NOMO-1 treated with dmso at 0.1 percent for 144 hours (cell line): ENCODE measurements at regions not wholly inside any gene's neighbourhood (a gene's known extent, or its start where the extent isn't known, plus 50 kb on each side); places are given as distances from the start of the nearest gene placed in this dataset.
A peak's percentile ranks its signal among the peaks of the same experiment; 100 is the strongest.
"Not testable (repeated sequence)": the region's sequence is repeated elsewhere in the genome, so short reads cannot be mapped to it uniquely, and the experiment has no call there.

ENCODE experiments used
- DNase-seq: peaks from one replicate; lab custom pipeline; 2025; ENCODE audit not compliant: unreplicated experiment; lab: John Stamatoyannopoulos, UW

DNA sequence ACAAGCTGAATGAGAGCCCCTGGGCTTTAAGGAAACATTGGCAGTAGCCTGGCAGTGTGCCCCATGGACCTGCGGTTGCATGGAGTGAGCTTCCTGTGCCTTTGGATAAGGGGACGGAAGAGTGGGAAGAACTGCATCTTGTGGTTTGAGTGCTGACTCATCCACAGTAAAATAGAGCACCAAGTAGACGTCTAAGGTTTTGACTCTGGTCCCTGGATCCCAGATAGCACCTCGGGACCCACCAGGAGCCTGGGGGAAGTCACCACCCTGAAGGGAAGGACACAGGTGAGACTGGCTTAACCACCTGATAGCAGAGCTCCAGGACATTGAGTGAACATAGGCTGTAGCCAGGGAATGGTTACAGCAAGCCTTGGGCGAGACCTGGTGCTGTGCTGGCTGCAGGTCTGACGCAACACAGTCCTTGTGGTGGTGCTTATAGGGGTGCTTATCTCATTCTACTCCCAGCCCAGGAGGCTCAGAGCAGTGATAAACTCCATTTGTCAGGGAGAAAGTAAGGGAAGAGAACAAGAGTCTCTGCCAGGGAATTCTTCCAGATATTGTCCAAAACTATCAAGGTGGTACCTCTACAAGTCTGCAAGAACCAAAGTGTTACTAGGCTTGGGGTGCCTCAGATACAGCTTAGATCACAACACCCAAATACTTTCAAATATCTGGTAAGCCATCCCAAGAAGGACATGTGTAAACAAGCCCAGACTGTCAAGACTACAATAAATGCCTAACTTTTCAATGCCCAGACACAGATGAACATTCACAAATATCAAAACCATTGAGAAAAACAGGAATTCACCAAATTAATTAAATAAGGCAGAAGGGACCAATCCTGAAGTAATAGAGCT, 123.6 kb upstream of the TET2 start:
- DNase-seq, result no peak

DNA sequence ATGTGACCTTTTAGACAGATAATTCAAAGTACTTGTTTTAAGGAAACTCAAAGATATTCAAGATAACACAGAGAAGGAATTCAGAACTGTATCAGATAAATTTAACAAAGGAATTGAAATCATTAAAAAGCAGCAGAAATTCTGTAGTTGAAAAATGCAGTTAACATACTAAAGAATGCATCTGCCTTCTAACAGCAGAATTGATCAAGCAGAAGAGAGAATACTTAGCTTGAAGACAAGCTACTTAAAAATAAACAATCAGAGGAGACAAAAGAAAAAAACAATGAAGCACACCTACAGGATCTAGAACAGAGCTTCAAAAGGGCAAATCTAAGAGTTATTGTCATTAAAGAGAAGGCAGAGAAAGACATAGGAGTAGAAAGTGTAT, 123.0 kb upstream of the TET2 start:
- no peak for DNase-seq

DNA sequence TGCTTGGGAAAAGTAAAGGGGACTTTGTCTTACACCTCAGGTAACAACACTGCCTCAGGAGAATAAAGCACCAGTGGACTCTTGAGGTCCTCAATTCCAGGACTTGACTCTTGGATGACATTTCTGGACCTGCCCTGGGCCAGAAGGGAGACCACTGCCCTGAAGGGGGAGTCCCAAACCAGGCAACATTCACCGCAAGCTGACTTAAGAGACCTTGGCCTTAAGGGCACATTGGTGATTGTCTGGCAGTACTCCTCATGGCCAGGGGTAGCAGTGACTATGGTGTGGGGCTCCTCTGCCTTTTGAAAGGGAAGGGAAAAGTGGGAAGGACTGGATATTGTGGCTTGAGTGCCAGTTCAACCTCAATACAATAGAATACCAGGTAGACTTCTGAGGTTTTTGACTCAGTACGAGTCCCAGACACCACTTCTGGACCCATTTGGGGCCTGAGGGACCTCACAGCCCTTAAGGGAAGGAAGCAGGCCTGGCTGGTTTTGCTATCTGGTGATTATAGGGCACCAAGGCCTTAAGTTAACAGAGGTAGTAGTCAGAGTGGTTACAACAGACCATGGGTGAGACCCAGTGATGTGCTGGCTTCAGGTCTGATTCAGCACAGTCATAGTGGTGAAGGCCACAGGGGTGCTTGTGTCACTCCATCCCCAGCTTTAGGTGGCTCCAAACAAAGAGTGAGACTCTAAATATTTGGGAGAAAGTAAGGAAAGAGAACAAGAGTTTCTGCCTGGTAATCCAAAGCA, 121.2 kb upstream of the TET2 start:
- DNase-seq, result no peak

DNA sequence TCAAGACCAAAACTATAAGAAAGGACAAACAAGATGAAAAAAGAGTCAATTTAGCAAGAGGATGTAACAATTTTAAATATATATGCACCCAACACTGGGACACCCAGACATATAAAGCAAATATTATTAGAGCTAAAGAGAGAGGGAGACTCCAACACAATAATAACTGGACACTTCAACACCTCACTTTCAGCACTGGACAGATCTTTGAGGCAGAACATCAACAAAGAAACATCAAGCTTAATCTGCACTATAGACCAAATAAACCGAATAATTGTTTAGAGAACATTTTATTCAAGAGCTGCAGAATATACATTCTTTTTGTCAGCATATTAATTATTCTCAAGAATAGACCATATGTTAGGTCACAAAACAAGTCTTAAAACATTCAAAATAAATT, 109.7 kb upstream of the TET2 start:
- no peak for DNase-seq

DNA sequence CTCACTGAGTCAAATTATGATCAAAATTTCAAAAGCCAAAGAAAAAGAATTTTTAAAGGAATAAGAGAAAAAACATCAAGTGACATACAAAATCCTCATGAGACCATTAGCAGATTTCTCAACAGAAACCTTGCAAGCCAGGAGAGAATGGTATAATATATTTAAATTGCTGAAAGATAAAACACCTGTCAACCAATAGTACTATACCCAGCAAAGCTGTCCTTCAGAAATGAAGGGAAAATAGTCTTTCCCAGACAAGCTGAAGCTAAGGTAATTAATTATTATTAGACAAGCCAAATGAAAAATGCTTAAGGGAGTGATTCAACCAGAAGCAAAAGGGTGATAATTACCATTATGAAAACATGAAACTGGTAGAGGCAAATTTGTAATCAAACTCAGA, 104.2 kb upstream of the TET2 start:
- DNase-seq, result no peak

DNA sequence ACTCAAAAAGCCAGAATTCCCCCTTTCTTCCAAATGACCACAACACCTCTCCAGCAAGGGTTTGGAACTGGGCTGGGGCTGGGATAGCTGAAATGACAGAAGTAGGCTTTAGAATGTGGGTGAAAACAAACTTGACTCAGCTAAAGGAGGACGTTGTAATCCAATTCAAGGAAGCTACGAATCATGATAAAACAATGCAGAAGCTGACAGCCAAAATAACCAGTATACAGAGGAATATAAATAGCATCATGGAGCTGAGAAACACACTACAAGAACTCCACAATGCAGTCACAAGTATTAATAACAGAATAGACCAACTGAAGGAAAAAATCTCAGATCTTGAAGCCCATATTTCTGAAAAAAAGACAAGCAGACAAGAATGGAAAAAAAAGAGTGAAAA, 95.8 kb upstream of the TET2 start:
- no peak for DNase-seq

DNA sequence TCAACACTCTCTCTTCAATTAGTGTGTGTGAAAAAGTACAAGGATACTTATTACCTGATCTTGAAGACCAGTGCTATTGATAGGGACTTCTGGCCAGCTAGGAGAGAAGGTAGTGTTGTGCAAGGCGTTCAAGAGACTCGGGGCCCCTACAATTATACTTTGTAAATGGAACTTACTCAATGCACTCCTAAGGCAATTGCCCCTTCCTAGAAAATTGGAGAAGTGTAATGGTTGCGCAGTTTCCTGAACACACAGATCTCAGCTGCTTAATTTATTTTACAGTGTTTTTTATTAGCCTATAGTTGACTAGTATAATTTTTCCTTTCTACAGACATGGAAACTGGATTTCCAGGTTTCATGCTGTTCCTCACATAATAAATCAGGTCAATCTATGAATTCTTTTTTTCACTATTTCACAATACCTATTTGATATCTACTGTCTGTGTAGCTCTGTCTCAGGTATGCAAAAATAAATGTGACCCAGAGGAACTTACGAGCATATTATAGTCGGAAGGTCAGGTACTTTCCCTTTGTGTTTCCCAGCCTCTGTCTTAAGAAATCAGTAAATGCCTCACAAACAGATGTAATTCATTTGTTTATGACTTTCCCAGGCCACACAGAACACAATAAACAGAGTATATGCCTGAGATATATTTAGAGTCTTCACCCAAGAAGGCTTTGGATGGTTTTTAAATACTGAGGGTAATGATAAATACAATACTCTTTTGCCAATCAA, 89.1 kb upstream of the TET2 start:
- DNase-seq, result peak; percentile 93

DNA sequence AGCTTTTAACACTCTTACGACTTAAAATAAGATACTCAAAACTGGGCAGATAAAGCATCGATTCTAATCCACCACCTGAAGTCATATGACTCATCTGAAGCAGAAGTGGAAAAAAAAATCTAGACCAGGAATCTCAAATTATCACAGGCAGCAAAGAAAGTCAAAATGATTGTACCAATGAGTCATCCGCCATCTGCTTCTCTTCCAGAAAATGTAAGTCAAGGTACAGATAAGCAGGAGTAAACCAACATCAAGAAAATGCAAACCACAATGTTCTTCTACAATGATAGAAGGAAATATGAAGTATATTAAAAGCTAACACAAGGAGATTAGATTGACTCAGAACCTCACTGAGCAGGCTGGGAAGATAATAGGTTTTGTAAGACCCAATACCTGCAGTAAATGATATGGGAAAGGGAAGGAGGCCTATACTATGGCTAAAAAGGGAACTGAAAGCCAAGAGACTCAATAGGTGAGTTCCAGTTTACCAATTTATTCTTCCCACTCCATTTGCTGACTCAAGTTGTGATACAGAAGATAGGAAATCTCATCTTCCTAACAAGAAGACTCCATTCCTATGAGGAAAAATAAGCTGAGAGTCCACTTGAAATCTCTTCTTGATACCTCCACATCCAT, 88.4 kb upstream of the TET2 start:
- DNase-seq, result no peak

DNA sequence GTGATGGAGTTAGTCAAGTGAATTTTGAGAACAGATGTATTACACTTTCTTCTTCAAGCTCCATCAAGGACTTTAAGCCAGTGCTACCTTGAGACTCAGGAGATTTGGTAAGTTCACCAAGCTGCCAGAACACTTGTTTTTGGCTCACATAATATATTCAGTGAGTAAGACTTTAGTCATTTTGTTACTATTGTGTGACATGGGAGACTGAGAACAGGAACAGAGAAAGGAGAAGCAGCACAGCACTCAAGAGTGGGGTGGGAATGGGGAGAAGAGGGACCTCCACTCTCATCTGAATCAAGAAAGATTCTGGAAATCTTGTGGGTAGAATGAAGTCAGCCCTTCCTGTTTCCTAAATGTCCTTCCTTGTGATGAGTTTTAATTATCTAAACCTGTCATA, 87.3 kb upstream of the TET2 start:
- no peak for DNase-seq

DNA sequence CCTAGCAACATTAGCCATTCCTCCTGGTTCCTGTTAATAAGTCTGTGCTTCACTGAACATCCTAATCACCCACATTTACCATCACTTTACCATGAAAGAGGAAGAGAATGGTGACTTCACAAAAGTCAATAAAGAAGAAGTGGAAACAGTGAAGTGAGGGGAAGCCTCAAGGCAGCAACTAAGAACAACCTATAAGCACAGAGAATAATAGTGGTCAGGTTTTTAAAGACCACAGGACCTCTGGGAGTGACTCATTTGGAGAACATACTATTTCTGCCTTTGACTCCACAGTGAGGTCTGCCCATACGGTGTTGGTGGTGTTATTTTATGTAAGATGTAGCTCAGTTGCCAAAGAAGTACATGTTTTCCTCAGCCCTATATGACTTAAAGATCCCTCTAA, 86.0 kb upstream of the TET2 start:
- DNase-seq, result peak; percentile 91

DNA sequence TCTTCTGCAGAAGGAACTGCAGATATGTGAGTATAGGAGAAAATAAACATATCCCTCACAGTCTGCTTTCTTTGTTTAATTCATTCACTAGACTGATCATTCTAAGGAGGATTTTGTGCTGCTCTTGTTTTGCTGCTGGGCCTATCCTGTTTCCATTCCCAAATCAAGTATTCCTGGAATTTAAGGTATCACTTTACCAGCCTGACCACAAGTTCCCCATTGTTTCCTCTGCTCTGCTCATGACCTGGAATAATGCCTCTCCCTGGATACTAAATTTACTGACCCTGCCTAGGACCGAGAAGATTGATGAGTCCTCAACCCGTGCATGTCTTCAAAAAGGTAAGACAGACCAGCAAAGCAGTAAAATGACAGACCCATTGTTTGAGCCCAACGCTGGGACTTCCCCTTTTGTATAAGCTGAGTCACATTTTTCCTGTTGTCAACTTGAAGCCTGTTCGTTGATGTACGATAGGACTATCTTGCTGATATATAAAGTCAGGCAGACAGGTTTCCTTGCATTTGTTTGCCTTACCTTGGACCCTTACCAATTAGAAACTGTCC, 85.5 kb upstream of the TET2 start:
- peak; percentile 73 for DNase-seq

DNA sequence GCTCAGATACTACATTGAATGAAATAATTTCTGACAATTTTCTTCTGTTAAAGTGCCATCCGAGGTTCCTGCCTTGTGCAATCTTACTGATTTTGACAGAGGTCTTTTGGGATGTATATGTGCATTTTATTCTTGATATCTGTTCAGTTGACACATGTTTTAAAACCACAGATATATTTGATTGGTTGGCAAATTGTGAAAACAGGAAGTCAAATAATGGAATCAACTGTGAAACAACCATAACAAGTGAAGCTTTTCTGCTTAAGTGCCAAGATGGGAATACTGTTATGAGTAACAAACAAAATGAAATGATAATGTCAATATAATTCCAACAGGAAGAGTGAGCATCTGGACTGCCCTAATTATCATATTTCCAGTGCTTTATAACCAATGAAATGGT, 84.9 kb upstream of the TET2 start:
- DNase-seq, result peak; percentile 70

DNA sequence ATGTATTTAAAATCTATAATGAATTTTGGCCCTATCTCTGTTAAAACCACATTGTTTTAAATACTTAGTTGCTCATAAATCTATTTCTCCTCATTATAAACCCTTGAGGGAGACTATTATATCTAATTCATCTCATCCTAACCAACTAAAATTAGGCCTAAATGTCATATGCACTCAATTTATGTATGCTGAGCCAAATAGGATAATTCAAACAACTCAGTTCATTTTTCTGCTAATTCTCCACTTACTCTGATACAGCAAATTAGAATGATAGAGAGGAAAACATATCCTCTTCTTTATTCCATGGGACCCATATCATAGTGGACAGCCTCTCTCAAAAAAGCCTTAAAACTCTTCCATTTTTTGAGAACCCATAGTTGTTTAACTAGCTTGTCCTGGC, 80.3 kb upstream of the TET2 start:
- no peak for DNase-seq

DNA sequence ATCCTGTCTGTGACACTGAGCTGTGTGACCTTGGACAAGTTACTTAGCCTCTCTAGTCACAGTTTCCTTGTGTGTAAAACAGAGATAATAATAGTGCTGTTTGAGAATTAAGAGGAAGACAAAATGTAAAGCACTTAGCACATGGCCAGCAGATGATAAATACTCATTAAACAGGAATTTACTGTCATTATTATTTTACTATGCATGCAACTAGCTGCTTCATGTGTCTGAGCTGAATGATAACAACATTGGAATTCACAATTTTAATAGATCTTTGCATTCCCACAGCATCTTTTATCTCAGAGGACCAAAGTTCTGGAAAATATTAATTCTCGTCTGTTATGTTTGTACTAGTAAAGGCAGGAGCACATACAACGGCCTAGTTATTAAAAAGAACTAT, 79.2 kb upstream of the TET2 start:
- no peak for DNase-seq

DNA sequence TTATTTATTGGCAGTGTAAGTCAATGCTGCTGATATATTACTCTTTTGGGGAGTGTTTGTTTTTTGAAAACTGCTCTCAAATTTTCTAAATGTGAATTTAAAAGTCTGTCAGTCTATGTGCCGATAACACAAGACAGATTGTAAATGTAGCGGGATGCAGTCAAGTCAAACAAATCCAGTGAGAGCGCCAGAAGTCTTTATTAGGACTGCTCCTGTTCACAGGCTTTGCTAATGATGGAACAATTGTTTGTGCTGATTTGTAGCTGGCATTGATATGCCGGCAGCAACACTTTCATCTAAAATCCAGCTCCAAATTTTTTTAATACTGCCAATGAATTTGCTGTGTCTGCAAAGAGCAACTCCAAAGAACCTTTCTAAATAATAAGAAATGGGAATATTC, 78.7 kb upstream of the TET2 start:
- no peak for DNase-seq

DNA sequence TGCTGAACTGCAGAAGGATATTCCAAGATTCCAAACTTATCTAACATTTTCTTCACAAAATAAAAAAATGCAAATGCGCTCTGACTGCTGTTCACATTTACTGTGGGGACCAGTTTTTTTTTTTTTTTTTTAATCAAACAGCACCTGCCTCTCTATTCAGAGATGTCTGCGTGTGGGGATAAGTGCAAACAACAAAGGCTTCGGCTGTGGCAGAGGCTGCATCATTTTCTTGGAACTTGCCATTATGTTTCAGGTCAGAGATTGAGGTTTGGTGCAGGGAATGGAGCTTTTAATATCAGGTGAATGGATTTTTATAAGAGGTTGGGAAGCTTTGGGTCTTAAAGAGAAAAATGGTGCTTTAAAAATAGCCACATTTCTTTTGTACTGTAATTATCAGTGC, 78.2 kb upstream of the TET2 start:
- DNase-seq, result no peak

DNA sequence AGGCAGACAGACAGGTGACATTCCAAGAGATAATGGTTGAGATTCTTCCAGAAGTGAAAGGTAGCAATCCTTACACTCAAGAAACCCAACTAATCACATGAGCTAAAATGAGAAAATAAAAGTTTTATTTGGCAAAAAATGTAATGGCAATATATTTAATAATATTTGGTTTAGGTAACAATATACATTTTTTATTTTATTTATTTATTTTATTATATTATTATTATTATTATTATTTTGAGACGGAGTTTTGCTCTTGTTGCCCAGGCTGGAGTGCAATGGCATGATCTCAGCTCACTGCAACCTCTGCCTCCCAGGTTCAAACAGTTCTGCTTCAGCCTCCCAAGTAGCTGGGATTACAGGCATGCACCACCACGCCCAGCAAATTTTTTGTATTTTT, 74.6 kb upstream of the TET2 start:
- DNase-seq, result not testable (repeated sequence)

DNA sequence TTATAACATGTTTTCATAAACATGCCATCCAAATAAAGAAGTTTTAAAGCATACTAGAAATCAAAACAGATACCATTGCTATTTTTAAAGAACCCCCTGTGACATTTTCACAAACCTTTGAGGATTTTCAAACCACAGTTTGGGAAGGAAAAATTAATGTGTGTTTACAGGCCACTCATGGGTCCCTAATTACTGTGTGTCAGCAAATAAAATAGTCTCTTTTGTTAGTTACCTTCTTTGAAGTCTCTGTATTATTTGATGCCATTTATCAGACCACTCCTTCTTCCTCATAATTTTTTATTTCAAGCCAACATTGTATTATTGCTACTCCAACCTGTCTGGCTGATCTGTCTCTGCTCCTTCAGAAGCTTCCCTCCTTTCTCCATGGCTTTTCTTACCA, 72.6 kb upstream of the TET2 start:
- DNase-seq, result no peak

DNA sequence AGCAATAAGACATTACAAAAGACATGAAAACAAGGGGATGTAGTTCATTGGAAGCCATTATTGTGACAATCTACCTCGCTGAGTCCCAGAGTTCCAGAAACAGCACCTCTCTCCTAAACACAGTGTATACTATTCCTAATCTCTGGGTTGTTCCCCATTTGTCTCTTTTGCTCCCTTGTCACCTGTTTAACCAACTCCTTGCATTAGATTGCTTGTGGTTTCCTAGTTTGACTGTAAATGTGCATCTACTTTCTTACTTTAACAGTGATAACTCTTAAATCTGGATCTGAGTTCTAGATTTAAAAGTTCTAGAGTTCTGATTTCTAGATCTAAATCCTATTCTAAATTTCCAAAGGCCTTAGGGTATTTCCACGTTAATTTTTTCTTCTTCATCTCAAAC, 71.6 kb upstream of the TET2 start:
- DNase-seq, result no peak

DNA sequence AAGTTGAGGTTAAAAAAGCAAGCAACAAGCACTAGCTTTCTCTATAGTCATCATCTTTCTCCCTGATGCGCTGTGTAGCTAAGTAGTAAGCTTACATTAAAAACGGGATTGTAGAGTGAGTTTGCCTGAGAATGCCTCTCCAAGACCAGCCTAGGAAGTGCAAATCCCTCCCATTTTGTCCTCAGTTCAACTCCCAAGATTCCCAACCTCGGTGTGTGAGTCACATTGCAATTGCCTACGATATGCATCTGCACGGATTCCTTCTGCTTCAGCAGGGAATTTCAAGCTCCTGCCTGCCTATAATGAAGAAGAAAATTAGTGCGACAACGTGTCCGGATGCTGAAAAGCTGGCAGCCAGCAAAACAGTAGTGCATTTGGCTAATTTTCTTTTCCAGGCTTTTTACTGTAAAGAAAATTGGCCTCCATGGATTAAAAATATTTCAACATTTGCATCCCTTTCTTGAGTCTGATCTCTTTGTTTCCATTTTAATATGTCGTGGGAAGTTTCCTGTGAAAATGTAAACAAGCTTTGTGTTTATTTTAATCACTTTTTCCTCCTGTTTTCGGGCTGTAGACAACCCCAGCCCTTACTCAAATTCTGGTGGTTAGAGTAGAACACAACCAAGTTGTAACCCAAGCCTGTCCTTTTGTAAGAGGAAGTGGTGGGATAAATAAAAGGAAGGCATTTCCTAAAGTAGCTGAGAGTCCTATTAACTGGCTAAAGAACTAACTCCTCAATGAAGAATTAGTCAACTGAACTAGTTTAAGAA, 58.4 kb upstream of the TET2 start:
- DNase-seq, result no peak
